ENCODE measurements at regions not wholly inside any gene's neighbourhood (a gene's known extent, or its start where the extent isn't known, plus 50 kb on each side); places are given as distances from the start of the nearest gene placed in this dataset.
"Not testable (repeated sequence)": the region's sequence is repeated elsewhere in the genome, so short reads cannot be mapped to it uniquely, and the experiment has no call there.

GRCh38 chrX:47302396-47302795 lies 68.0 kb upstream of the ZNF157 start:
- in situ Hi-C loops (cut with MboI; ENCODE audit: low pct_unique_long_range_greater_than_20kb, low sequenced_read_pairs), result no loop called here
- no peak for DNase-seq

- DNase-seq; in situ Hi-C loops (cut with MboI; ENCODE audit: low pct_unique_long_range_greater_than_20kb, low sequenced_read_pairs): not testable (repeated sequence)
Measured at GRCh38 chrX:47306471-47307023, 63.8 kb upstream of the ZNF157 start.

GRCh38 chrX:47311932-47312774 lies 58.2 kb upstream of the ZNF157 start:
- in situ Hi-C loops (cut with MboI; ENCODE audit: low pct_unique_long_range_greater_than_20kb, low sequenced_read_pairs), result no loop called here

GRCh38 chrX:47313056-47313455 lies 57.3 kb upstream of the ZNF157 start:
- in situ Hi-C loops (cut with MboI; ENCODE audit: low pct_unique_long_range_greater_than_20kb, low sequenced_read_pairs), result no loop called here
- no peak for DNase-seq

More at GRCh38 chrX:47311932-47312774, 58.2 kb upstream of the ZNF157 start:
- peak; percentile 88 for DNase-seq

DNA sequence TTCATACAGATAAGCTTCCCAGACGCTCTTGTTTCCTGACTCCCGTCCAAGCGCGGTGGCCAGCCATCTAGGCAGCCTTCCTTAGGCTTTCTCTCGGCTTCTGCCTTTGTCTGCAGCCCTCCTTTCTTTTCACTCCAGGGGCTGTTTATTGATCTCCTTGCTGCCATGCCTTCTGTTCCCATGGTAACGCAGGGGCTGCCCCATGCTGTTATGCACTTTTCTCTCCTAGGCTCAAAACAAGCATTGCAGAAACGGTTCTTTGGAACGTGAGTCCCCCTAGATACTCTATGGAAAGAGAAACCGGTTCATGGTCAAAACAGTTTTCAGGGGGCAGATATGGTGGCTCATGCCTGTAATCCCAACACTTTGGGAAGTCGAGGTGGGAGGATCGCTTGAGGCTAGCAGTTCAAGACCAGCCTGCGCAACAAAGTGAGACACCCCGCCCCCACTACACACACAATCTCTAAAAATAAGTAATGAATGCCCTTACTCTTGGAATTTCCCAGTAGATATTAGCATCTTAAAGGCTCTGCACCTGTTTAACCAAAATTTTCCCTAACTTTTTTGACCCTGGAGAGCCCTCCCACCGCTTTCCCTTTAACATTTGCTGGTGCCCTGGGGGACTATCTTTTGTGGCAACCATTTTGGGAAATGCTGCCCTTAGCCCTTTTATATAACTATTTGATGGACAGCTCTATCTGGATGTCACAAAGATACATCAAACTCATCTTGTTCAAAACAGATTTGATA lies 53.9 kb upstream of the ZNF157 start:
- no peak for DNase-seq
- in situ Hi-C loops (cut with MboI; ENCODE audit: low pct_unique_long_range_greater_than_20kb, low sequenced_read_pairs), result no loop called here

Data from KBM-7 (cell line).